DMS114 treated with DMSO at 0.1 percent for 48 hours (cell line): ENCODE measurements at regions not wholly inside any gene's neighbourhood (a gene's known extent, or its start where the extent isn't known, plus 50 kb on each side); places are given as distances from the start of the nearest gene placed in this dataset.

Source experiments
- DNase-seq: peaks from one replicate; lab custom pipeline; 2025; ENCODE audit not compliant: unreplicated experiment; lab: John Stamatoyannopoulos, UW

DNA sequence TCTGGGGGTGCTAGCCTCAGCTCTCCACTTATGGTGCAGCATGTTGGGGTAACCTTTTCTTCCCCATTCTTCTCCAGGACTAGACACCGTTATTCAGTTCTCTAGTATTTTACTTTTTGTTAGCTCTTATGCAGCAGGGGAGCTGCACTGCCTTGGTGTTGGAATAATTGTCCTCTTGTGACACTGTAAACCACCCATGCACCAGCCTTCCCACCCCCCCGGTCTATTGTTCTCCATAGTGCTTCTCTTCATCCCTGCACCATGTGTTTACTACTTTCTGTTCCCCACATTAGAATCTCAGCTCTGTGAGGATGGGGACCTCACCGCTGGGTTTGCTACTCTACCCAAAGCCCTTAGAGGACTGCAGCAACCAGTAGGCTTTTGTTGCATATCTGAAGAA, 230.7 kb downstream of the RPS24 start:
- DNase-seq, result no peak

DNA sequence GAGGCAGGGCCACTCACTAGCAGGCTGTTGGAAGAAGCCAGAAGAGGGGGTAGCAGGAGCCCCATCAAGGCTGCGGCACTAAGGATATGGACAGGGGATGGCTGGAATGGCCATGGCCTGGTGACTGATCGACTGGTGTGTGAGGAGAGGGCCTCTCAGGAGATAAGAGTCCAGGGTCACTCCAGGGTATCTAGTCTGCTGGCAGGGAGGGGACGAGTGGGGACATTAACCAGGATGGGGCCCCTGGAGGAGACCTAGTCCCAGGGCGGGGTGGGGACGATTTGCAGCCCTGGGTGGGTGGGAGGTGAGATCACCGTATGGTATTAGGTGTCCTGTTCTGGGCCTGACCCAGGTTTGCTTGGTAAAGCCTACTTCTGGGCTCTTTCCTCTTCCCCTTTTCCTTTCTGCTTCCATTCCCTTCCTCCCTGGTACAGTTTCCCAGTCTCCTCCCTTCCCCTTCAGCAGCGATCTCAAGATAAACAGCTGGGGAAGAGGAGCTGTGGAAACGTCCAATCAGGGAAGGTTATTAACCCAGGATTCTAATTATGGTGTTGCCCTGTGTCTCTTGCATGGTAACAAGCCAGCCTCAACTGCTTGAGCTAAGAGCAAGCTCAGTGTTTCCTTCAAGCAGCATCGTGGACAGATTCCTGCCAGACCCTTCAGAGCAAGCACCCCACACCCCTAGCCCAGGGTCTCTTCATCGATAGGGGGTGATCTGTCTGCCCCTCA, 233.2 kb downstream of the RPS24 start:
- no peak for DNase-seq

GRCh38 chr10:78267598-78267997, 233.9 kb downstream of the RPS24 start:
- DNase-seq, result no peak

DNA sequence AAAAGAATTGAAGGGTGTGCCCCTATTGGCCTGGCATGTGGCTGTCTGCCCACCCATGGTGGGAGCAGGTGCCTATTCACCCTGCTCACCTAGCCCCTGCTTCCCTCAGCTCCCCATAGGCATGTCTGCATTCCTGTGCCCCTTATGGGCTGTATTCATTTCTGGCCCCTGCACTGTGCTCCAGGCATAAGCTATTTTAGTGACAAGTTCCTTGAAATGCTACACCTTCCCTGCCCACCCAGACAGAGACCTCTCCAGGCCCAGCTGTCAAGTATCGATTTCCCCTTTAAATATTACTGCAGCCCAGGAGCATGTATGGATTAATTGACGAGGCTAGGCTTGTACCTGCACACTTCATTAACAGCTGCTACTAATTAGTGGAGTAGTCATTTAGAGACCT, 235.4 kb downstream of the RPS24 start:
- DNase-seq, result no peak

DNA sequence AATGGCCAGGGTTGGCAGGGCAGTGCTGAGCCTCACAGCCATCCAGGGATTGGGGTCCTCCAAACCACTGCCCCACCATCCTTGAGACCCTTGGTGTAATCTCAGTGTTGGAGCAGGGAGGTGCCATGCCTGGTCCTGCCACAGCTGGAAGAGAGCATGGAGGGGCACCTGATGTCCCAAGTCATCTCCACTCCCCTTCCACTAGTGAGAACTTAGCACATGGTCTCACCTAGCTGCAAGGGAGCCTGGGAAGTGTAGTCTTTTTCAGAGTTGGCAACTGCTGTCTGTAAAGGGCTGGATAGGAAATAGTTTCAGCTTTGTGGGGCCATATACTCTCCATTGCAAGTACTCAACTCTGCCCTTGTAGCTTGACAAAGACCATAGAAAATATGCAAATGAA, 238.7 kb downstream of the RPS24 start:
- DNase-seq, result no peak

DNA sequence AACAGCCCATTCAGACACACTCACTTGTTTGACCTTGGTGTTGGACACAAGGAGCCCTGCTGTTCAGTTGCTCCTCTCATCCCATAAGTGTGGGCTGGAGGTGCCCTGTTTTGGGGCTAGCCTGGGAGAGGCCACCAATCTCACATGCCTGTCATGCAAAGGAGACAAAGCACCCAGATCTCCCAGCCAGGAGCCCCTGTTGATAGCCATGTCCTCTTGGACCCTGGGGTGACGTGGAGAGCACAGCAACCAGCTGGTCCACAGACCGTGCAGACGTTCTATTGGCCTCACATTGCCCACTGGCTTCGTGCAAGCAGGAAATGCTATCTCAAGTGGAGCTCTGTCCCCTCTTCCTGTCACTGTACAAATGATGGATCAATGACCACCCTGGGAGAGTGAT, 240.8 kb downstream of the RPS24 start:
- no peak for DNase-seq

DNA sequence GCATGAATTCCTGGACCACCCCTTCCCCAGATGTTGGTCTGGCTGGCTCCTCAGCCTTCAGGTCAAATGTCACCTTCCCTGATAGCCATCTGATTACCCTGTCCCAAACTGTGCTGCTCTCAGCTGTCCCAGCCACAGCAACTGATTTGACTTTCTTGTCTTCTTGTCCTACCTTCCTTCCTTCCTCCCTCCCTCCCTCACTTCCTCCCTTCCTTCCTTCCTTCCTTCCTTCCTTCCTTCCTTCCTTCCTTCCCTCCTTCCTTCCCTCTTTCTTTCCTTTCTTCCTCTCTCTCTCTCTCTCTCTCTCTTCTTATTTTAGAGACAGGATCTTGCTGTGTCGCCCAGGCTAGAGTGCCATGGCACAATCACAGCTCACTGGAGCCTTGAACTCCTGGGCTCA, 242.5 kb downstream of the RPS24 start:
- no peak for DNase-seq

DNA sequence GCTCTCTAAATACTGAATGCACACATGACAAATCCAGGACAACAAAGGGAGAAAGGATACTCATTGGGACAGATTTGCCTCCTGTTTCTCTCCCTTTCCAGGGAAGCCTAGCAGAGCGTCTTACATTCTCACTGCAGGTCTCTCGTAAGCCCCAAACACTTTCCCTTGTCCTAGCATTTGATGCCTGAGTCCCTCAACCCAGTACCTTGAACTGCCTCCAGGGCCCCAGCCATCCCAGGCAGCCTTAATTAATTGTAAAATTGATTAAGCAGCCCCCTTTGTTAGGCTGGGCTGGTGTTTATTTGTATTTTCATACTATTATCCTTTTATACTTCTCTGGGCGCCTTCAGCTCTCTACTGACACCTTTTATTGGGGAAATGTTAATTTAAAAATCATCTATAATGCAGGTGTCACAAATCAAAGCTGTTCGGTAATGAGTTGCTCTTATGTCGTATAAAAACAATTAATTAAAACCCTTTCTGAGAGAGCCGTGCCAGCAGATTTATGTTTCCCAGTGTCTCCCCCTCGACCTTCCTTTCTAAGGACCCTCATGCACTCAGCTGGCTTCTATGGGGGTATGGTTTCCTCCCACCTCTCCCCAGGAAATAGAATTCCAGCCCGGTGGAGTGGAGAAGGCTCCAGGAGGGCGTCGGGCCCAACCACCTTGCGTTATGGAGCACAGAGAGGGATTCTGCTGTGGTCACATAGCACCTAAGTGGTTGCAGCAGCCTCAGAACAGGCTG, 243.8 kb downstream of the RPS24 start:
- DNase-seq, result no peak

DNA sequence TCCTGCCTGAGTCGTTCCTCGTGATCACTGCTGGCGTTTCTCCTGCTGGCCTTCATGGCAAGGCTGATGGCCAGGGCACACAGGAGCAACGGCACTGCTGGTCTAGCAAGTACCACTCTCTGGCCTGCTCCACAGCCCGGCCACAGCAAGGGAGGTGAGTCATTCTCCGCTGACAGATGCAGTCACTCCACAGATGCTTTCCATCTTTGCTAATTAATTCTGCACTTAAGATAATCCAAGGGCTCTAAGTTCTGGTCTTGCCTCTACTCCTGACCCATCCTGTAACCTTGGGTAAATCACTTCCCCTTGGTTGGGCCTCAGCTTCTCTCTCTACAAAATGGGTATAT, 244.4 kb downstream of the RPS24 start:
- no peak for DNase-seq

DNA sequence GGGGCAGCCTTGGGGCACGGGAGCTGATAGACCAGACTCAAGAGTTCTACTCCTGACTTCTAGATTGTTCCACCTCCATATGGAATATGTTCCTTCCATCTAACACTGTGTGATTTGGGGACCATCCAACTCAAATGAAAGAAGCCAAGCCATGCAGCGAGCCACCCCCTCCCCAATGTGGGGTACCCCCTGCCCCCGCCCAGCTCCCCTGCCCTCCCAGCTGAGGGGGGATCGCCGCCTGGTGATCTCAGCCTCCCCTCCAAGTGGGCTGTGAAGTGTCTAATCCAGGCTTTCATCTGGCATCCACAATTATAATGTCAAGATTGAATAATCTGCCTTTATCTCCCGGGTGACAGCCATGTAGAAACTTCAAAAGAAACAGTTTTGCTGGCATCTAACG, 246.1 kb downstream of the RPS24 start:
- no peak for DNase-seq

DNA sequence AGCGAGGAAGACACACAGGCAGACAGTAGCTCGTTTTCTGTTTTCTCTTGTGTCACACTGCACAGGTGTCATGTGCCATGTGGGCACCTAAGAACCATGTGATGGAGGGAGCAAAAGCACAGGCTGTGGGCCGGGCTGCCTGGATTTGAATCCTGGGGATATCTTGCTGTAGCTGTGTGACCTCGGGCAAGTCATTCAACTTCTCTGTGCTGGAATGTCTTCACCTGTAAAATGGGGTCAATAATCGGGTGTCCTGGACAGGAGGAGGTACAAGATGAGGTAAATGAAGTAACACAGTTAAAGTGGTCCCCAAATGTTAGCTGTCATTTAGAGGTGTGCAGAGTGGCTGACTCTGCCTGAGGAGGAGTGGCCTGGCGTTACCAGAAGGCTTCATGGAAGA, 246.9 kb downstream of the RPS24 start:
- no peak for DNase-seq

DNA sequence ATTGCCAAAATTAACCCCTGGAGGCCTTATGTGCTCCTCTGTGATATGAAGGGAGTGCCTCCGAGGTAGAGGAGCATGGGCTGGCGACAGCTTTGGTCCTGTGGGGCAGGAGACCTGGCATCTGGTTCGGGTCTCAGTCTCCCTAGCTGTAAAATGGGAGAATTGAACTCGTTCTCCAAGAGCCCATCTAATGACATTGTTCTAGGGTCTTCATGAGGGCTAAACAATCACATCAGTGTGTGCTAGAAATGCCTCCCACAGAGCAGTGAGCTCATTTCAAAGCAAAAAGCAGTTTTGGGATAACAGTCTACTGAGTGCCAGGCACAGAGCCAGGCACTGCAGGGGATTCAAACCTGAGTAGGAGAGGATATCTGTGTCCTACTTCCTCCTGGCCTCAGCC, 248.0 kb downstream of the RPS24 start:
- DNase-seq, result no peak

DNA sequence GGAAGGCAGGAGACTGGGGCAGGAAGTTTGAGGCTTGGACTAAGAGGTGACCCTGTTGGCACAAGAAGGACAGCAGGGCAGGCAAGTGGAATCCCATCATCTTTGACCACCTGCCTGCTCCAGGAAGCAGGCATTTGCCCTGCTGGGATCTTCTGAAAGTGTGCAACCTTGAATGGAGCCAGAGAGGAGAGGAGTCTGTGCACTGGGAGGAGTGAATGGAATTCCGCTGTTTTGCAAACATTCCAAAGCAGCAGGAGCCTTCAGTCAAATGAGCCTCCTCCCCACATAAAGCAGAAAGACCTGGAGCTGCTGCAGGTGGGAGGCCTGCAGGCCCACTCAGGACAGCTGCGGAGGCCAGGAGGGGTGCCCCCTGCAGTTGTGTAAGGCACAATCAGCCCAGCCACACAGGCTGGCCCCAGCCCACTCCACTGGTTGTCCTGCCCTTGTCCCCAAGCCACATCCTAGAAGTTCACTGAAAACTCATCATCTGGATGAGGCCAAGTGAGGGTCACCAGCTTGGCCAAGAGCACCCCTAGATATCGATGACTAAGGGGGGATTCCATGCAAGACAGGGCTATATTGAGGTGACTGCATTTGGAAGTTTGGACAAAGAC, 249.5 kb downstream of the RPS24 start:
- no peak for DNase-seq

GRCh38 chr10:78284381-78284780, 250.7 kb downstream of the RPS24 start:
- DNase-seq, result no peak

DNA sequence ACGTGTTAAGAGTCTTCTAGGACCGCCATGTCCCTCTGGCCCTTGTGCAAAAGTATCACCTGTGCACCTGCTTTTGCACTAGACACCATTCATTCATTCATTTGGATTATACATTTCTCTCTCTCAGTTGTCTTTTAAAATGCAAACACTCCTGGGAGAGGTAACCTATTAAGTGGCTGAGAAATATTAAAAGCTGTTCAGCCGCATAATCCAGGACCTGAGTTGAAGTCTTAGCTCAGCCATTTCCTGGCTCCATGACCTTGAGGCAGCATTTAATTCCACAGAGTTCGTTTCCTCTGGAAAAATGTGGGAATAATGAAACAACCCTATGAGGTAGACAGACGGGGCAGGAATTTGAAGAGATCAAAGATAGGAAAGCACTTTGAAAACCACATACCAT, 251.6 kb downstream of the RPS24 start:
- no peak for DNase-seq

- DNase-seq, result no peak
Measured at GRCh38 chr10:78286186-78286585, 252.5 kb downstream of the RPS24 start.

DNA sequence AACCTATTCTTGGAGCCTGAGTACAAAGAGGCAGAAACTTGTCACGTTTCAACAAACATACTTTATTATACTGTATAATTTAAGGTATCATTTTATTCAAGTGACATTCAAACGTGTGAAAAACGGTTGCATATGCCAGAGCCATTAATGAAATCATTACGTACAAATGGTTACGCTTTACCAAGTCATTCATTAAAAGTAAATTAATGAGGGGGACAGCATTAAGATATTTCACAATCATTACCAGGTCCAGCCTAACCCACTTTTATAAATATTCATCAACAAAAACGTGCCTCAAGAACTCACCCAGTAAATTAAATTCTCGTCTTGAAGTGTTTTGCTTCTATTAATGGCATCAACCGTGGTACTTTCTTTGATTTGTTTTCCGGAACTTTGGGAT, 253.0 kb downstream of the RPS24 start:
- no peak for DNase-seq

DNA sequence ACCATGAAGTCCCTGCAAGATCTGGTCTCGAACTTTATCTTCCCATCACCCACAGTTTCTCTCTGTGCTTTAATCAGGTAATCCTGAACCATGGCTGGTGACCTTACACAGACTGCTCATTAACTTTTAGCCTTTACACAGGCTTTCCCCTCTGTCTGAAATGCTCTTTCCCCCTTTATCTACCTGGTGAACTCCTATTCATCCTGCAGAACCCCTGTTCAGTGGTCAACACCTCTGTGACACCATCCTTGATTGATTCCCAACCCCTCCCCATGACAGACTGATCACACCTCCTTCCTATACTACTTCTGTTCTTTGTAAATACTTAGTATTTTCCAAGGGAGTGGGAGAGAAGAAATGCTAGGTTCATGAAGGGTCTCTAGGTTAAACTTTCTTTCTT, 254.0 kb downstream of the RPS24 start:
- DNase-seq, result no peak

DNA sequence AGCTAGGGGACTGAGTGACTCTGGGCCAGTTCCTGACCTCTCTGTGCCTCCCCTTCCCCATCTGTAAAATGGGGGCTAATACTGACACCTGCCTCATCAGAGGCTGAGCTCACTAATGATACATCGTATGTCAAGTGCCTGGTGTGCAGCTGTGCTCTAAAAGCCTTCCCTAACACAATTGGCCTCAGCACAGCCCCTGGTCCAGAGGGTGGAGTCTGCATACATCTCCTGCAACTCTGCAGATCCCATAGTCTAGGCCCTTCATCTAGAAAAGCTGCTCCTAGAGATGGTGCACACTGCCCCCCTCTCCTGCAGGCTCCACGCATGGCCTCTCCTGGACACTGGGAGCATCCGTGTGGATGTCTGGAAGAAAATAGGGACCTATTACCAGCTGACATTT, 255.0 kb downstream of the RPS24 start:
- DNase-seq, result no peak

- no peak for DNase-seq
Measured at GRCh38 chr10:78290131-78290750, 256.6 kb downstream of the RPS24 start.

DNA sequence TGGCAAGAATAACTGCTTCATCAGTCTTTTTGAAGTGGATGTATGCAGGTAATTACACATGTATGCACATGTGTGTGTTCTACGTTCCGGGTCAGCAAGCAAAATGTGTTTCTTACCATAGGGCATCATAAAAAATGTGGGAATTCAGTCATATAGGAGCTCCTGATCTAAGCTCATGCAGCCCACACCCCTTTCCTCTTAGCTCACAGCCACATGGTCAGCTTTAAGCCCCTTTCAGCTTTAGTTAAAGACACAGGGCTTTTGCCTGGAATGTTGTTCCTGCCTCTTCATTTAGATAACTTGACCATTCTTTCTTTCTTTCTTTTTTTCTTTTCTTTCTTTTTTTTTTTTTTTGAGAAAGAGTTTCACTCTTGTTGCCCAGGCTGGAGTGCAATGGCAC, 258.1 kb downstream of the RPS24 start:
- no peak for DNase-seq
